ENCODE measurements at regions not wholly inside any gene's neighbourhood (a gene's known extent, or its start where the extent isn't known, plus 50 kb on each side); places are given as distances from the start of the nearest gene placed in this dataset.
"Not testable (repeated sequence)": the region's sequence is repeated elsewhere in the genome, so short reads cannot be mapped to it uniquely, and the experiment has no call there.

GRCh38 chr20:36082315-36082915 is 72.1 kb upstream of the EPB41L1 start:
- H3K4me1 Mint-ChIP-seq = peaks cover 11% of the 10 kb centered on the region

GRCh38 chr20:36083200-36083599 is 71.3 kb upstream of the EPB41L1 start:
- not testable (repeated sequence) for H3K4me3 Mint-ChIP-seq; H3K36me3 Mint-ChIP-seq; ATAC-seq; H3K9me3 Mint-ChIP-seq; H3K27ac Mint-ChIP-seq; DNase-seq (ENCODE audit: low spot score in 2 of 2)
- peaks cover 11% of the 10 kb centered on the region for H3K4me1 Mint-ChIP-seq

More at GRCh38 chr20:36082315-36082915, 72.1 kb upstream of the EPB41L1 start:
- DNase-seq (ENCODE audit: low spot score in 2 of 2) = no peak
- ATAC-seq = no peak
- Mint-ChIP-seq H3K4me3 (no peak overlapping the region), H3K36me3 (no peaks in the 10 kb centered on the region), H3K9me3 (no peaks in the 10 kb centered on the region), H3K27ac (no peak overlapping the region)

- no peak for ATAC-seq
- no peak overlapping the region for H3K4me3 Mint-ChIP-seq
Observed at GRCh38 chr20:36084356-36084755, 70.2 kb upstream of the EPB41L1 start.

GRCh38 chr20:36084897-36085613 is 69.5 kb upstream of the EPB41L1 start:
- DNase-seq (ENCODE audit: low spot score in 2 of 2) (no peak), ATAC-seq (no peak)
- no peaks in the 10 kb centered on the region for H3K9me3 Mint-ChIP-seq
- no peak overlapping the region for H3K27ac Mint-ChIP-seq
- H3K36me3 Mint-ChIP-seq = no peaks in the 10 kb centered on the region
- H3K4me1 Mint-ChIP-seq = peaks cover 6% of the 10 kb centered on the region
- H3K4me3 Mint-ChIP-seq = no peak overlapping the region

More at GRCh38 chr20:36084356-36084755, 70.2 kb upstream of the EPB41L1 start:
- peaks cover 11% of the 10 kb centered on the region for H3K4me1 Mint-ChIP-seq
- H3K36me3 Mint-ChIP-seq = no peaks in the 10 kb centered on the region
- H3K27ac Mint-ChIP-seq = no peak overlapping the region
- H3K9me3 Mint-ChIP-seq = no peaks in the 10 kb centered on the region
- DNase-seq (ENCODE audit: low spot score in 2 of 2) = no peak

GRCh38 chr20:36085686-36086267 is 68.8 kb upstream of the EPB41L1 start:
- ATAC-seq = peak; percentile 82
- Mint-ChIP-seq H3K4me3 (no peak overlapping the region), H3K9me3 (no peaks in the 10 kb centered on the region), H3K27ac (no peak overlapping the region), H3K36me3 (no peaks in the 10 kb centered on the region), H3K4me1 (peaks cover 5% of the 10 kb centered on the region)
- DNase-seq (ENCODE audit: low spot score in 2 of 2) = no peak

GRCh38 chr20:36086767-36087166 is 67.8 kb upstream of the EPB41L1 start:
- no peak overlapping the region for H3K27ac Mint-ChIP-seq

GRCh38 chr20:36090223-36090622 is 64.3 kb upstream of the EPB41L1 start:
- Mint-ChIP-seq H3K9me3 (no peaks in the 10 kb centered on the region), H3K4me1 (peaks cover 19% of the 10 kb centered on the region), H3K27ac (no peak overlapping the region), H3K36me3 (no peaks in the 10 kb centered on the region), H3K4me3 (no peak overlapping the region)
- ATAC-seq (no peak), DNase-seq (ENCODE audit: low spot score in 2 of 2) (no peak)

More at GRCh38 chr20:36086767-36087166, 67.8 kb upstream of the EPB41L1 start:
- peaks cover 5% of the 10 kb centered on the region for H3K4me1 Mint-ChIP-seq
- no peaks in the 10 kb centered on the region for H3K36me3 Mint-ChIP-seq
- H3K4me3 Mint-ChIP-seq = no peak overlapping the region
- ATAC-seq (no peak), DNase-seq (ENCODE audit: low spot score in 2 of 2) (no peak)
- no peaks in the 10 kb centered on the region for H3K9me3 Mint-ChIP-seq

- Mint-ChIP-seq H3K9me3 (no peaks in the 10 kb centered on the region), H3K4me1 (peaks cover 14% of the 10 kb centered on the region), H3K4me3 (peak overlapping the region; percentile 59), H3K27ac (no peak overlapping the region), H3K36me3 (no peaks in the 10 kb centered on the region)
- ATAC-seq (no peak), DNase-seq (ENCODE audit: low spot score in 2 of 2) (no peak)
Observed at GRCh38 chr20:36091561-36092397, 62.8 kb upstream of the EPB41L1 start.

- peak; percentile 7 to 52 for DNase-seq (ENCODE audit: low spot score in 2 of 2)
- no peaks in the 10 kb centered on the region for H3K9me3 Mint-ChIP-seq
Observed at GRCh38 chr20:36092398-36093024, 62.0 kb upstream of the EPB41L1 start.

GRCh38 chr20:36093025-36093803 is 61.3 kb upstream of the EPB41L1 start:
- no peaks in the 10 kb centered on the region for H3K9me3 Mint-ChIP-seq
- peaks cover 14% of the 10 kb centered on the region for H3K4me1 Mint-ChIP-seq
- DNase-seq (ENCODE audit: low spot score in 2 of 2) (peak in 1 of 2 donors; percentile 55), ATAC-seq (peak; percentile 51)
- no peaks in the 10 kb centered on the region for H3K36me3 Mint-ChIP-seq
- H3K27ac Mint-ChIP-seq = peak overlapping the region; percentile 72
- H3K4me3 Mint-ChIP-seq = peak overlapping the region; percentile 86

More at GRCh38 chr20:36092398-36093024, 62.0 kb upstream of the EPB41L1 start:
- peak; percentile 60 for ATAC-seq
- H3K4me3 Mint-ChIP-seq = peak overlapping the region; percentile 86
- peaks cover 14% of the 10 kb centered on the region for H3K4me1 Mint-ChIP-seq
- no peaks in the 10 kb centered on the region for H3K36me3 Mint-ChIP-seq
- peak overlapping the region; percentile 72 for H3K27ac Mint-ChIP-seq

GRCh38 chr20:36093804-36094145 is 60.8 kb upstream of the EPB41L1 start:
- H3K4me3 Mint-ChIP-seq = peak overlapping the region; percentile 86
- peaks cover 14% of the 10 kb centered on the region for H3K4me1 Mint-ChIP-seq
- no peak for ATAC-seq
- no peak overlapping the region for H3K27ac Mint-ChIP-seq
- no peaks in the 10 kb centered on the region for H3K36me3 Mint-ChIP-seq
- H3K9me3 Mint-ChIP-seq = no peaks in the 10 kb centered on the region
- no peak for DNase-seq (ENCODE audit: low spot score in 2 of 2)

GRCh38 chr20:36094497-36094896 is 60.0 kb upstream of the EPB41L1 start:
- Mint-ChIP-seq H3K36me3 (no peaks in the 10 kb centered on the region), H3K4me1 (peaks cover 14% of the 10 kb centered on the region), H3K27ac (no peak overlapping the region), H3K9me3 (no peaks in the 10 kb centered on the region), H3K4me3 (no peak overlapping the region)
- no peak for ATAC-seq
- DNase-seq (ENCODE audit: low spot score in 2 of 2) = no peak

- Mint-ChIP-seq H3K27ac (no peak overlapping the region), H3K4me1 (peaks cover 14% of the 10 kb centered on the region), H3K4me3 (no peak overlapping the region), H3K36me3 (no peaks in the 10 kb centered on the region), H3K9me3 (no peaks in the 10 kb centered on the region)
- peak; percentile 35 for ATAC-seq
- DNase-seq (ENCODE audit: low spot score in 2 of 2) = no peak
Observed at GRCh38 chr20:36096435-36096834, 58.1 kb upstream of the EPB41L1 start.

Measured in stimulated activated effector memory CD8-positive, alpha-beta T cell treated with anti-CD3 and anti-CD28 coated beads, Interleukin-12 subunit alpha, Interleukin-12 subunit beta, amount 100 ng/mL, for 72 hours (primary cell).